Tibial nerve (tissue), 4 donors: ENCODE measurements at regions not wholly inside any gene's neighbourhood (a gene's known extent, or its start where the extent isn't known, plus 50 kb on each side); places are given as distances from the start of the nearest gene placed in this dataset.

Experiments
- DNase-seq, 2 donors: peaks; one replicate each; pipeline ENCODE4 v3.0.0-alpha.2; 2019; ENCODE audit warnings: low spot score in 2 of 2
- H3K27ac ChIP-seq, 4 donors: fragments of 200-600 bp; sonication (generic) in 3 of 4; one replicate each; pipeline ENCODE4 v1.5.1; 2017 to 2019; ENCODE audit warnings: mild to moderate bottlenecking in 1 of 4
- H3K27me3 ChIP-seq, 2 donors: fragments of 200-600 bp; sonication (generic) in 1 of 2; one replicate each; pipeline versions ENCODE4 v1.5.1 to v1.6.0; 2017 to 2019
- H3K36me3 ChIP-seq, 3 donors: fragments of 200-600 bp; sonication (generic); one replicate each; pipeline ENCODE4 v1.5.1; 2018 to 2019
- H3K4me1 ChIP-seq, 4 donors: fragments of 200-600 bp; sonication (generic) in 3 of 4; one replicate each; pipeline ENCODE4 v1.5.1; 2017 to 2019
- H3K4me3 ChIP-seq, 4 donors: fragments of 200-600 bp; sonication (generic) in 3 of 4; one replicate each; pipeline ENCODE4 v1.5.1; 2017 to 2019; ENCODE audit warnings: mild to moderate bottlenecking in 1 of 4, moderate library complexity in 1 of 4
- H3K9me3 ChIP-seq, 4 donors: fragments of 200-600 bp; sonication (generic) in 3 of 4; one replicate each; pipeline ENCODE4 v1.5.1; 2017 to 2019
- EP300 ChIP-seq, 2 donors: sonication (generic); formaldehyde crosslinking; IDR thresholded peaks; one replicate each; pipeline ENCODE4 v1.6.1; 2017; ENCODE audit warnings: antibody characterized with exemption in 2 of 2, mild to moderate bottlenecking in 1 of 2
- POLR2A ChIP-seq, 2 donors: fragments of 450-650 bp; IDR thresholded peaks; one replicate each; pipeline ENCODE4 v1.6.1; 2017; ENCODE audit warnings: antibody characterized with exemption in 2 of 2, mild to moderate bottlenecking in 2 of 2, moderate library complexity in 2 of 2
- WGBS, 2 donors: methylation state at CpG; one replicate each; pipeline ENCODE4 v1.1.5; 2018; 5-methylcytosine and 5-hydroxymethylcytosine counted together
- TF ChIP-seq, protein P1 (sequence below), 5 experiments: fragments of 200-600 bp in 3 of 5; fragments of 450-650 bp in 2 of 5; sonication (generic) in 3 of 5; IDR thresholded peaks; one replicate each; pipeline ENCODE4 v1.5.1; 2016 to 2019; ENCODE audit warnings: antibody characterized with exemption in 5 of 5, mild to moderate bottlenecking in 3 of 5, moderate library complexity in 2 of 5

GRCh38 chr5:155313518-155313917 is 300.0 kb downstream of the KIF4B start:
- Histone ChIP-seq H3K27me3 (no peaks in the 10 kb centered on the region), H3K4me1 (no peaks in the 10 kb centered on the region), H3K4me3 (no peak overlapping the region), H3K9me3 (no peaks in the 10 kb centered on the region), H3K36me3 (no peaks in the 10 kb centered on the region), H3K27ac (no peak overlapping the region)
- TF ChIP-seq, protein P1, sequence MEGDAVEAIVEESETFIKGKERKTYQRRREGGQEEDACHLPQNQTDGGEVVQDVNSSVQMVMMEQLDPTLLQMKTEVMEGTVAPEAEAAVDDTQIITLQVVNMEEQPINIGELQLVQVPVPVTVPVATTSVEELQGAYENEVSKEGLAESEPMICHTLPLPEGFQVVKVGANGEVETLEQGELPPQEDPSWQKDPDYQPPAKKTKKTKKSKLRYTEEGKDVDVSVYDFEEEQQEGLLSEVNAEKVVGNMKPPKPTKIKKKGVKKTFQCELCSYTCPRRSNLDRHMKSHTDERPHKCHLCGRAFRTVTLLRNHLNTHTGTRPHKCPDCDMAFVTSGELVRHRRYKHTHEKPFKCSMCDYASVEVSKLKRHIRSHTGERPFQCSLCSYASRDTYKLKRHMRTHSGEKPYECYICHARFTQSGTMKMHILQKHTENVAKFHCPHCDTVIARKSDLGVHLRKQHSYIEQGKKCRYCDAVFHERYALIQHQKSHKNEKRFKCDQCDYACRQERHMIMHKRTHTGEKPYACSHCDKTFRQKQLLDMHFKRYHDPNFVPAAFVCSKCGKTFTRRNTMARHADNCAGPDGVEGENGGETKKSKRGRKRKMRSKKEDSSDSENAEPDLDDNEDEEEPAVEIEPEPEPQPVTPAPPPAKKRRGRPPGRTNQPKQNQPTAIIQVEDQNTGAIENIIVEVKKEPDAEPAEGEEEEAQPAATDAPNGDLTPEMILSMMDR (IDR thresholded peaks at IDR 0.05): no peak
- TF ChIP-seq EP300 (IDR thresholded peaks at IDR 0.05) (no peak), POLR2A (IDR thresholded peaks at IDR 0.05) (no peak)
- 96% methylated on average over 2 of the region's 2 CpGs for WGBS, 2 donors
- DNase-seq: no peak

GRCh38 chr5:155316070-155316714 is 302.6 kb downstream of the KIF4B start:
- Histone ChIP-seq H3K27ac (no peak overlapping the region), H3K27me3 (no peaks in the 10 kb centered on the region), H3K36me3 (no peaks in the 10 kb centered on the region), H3K4me3 (no peak overlapping the region), H3K9me3 (no peaks in the 10 kb centered on the region), H3K4me1 (no peaks in the 10 kb centered on the region)
- no peak for TF ChIP-seq POLR2A (IDR thresholded peaks at IDR 0.05)
- TF ChIP-seq, protein P1 (IDR thresholded peaks at IDR 0.05): no peak
- TF ChIP-seq EP300 (IDR thresholded peaks at IDR 0.05): no peak
- DNase-seq: no peak
- 76 to 77% methylated on average over 12 of the region's 12 CpGs for WGBS, 2 donors

GRCh38 chr5:155332618-155333017 is 319.1 kb downstream of the KIF4B start:
- H3K4me3 ChIP-seq: no peak overlapping the region
- H3K27me3 ChIP-seq: no peaks in the 10 kb centered on the region
- DNase-seq: no peak
- 92 to 93% methylated on average over 5 of the region's 5 CpGs for WGBS, 2 donors
- H3K27ac ChIP-seq: no peak overlapping the region
- peaks cover 0 to 5% (median 0%) of the 10 kb centered on the region in 4 donors for H3K9me3 ChIP-seq
- H3K36me3 ChIP-seq: no peaks in the 10 kb centered on the region
- no peaks in the 10 kb centered on the region for H3K4me1 ChIP-seq
- no peak for TF ChIP-seq POLR2A (IDR thresholded peaks at IDR 0.05)
- TF ChIP-seq EP300 (IDR thresholded peaks at IDR 0.05): no peak
- TF ChIP-seq, protein P1 (IDR thresholded peaks at IDR 0.05): no peak

DNA sequence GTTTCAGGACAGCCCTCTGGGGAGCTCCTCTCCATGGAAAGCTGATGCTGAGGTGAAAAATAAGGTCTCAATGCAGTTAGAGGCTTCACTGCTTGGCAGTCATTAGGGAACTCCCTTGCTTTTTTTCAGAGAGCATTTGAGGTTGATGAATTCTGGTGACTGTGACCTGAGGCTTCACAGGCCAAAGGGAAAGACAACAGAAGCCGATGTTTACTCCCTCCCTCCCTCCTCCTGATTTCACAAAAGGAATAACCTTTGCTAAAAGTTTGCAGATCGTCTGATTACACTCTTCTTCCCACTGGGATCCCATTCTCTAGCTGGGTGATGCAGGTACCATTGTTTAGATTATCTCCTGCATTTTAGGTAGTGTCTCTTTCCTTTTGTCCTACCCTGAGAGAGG is 329.4 kb downstream of the KIF4B start:
- WGBS, 2 donors: 40 to 44% methylated on average over 2 of the region's 2 CpGs
- H3K4me1 ChIP-seq: no peaks in the 10 kb centered on the region
- TF ChIP-seq, protein P1 (IDR thresholded peaks at IDR 0.05): no peak
- no peak for TF ChIP-seq EP300 (IDR thresholded peaks at IDR 0.05)
- TF ChIP-seq POLR2A (IDR thresholded peaks at IDR 0.05): no peak
- H3K36me3 ChIP-seq: no peaks in the 10 kb centered on the region
- peaks cover 0 to 4% (median 0%) of the 10 kb centered on the region in 4 donors for H3K9me3 ChIP-seq
- no peak for DNase-seq
- H3K27me3 ChIP-seq: no peaks in the 10 kb centered on the region
- H3K27ac ChIP-seq: no peak overlapping the region
- H3K4me3 ChIP-seq: no peak overlapping the region

DNA sequence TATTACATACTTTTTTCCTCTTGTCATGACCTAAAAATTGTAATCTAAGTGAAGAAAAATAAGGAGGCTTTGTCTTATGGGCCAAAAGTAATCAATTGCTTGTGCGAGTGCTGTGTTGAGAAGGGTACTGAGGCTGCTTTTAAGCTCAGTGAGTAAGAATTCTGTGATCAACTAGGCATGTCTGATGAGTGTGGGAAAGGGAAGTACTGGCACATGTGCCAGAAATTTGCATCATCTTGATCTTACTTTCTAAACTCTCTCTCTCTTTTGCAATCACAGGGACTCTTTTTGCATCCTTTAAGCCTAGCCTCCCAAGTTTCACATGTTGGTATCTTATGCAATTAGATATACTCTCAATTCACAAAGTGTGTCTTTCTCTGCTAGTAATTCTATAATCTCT is 329.9 kb downstream of the KIF4B start:
- 79 to 92% methylated on average over 1 of the region's 1 CpG for WGBS, 2 donors
- TF ChIP-seq, protein P1 (IDR thresholded peaks at IDR 0.05): no peak
- TF ChIP-seq POLR2A (IDR thresholded peaks at IDR 0.05) (no peak), EP300 (IDR thresholded peaks at IDR 0.05) (no peak)
- Histone ChIP-seq H3K9me3 (peaks cover 0 to 9% (median 0%) of the 10 kb centered on the region in 4 donors), H3K36me3 (no peaks in the 10 kb centered on the region), H3K4me1 (no peaks in the 10 kb centered on the region), H3K27ac (no peak overlapping the region), H3K27me3 (no peaks in the 10 kb centered on the region), H3K4me3 (no peak overlapping the region)
- DNase-seq: no peak
